SH-SY5Y (cell line): ENCODE measurements at regions not wholly inside any gene's neighbourhood (a gene's known extent, or its start where the extent isn't known, plus 50 kb on each side); places are given as distances from the start of the nearest gene placed in this dataset.

Experiments used
- GATA2 ChIP-seq: IDR thresholded peaks from 2 replicates; pipeline ENCODE4 v1.6.1; 2011; ENCODE audit warnings: mild to moderate bottlenecking, low read depth, low read length
- GATA3 ChIP-seq: IDR thresholded peaks from 2 replicates; pipeline ENCODE4 v1.6.1; 2011; ENCODE audit warnings: low read depth, mild to moderate bottlenecking, low read length, moderate library complexity

- TF ChIP-seq GATA2 (no peak), GATA3 (no peak)
Measured at GRCh38 chr9:20112205-20112783, 323.5 kb upstream of the SLC24A2 start.
